ENCODE measurements at regions not wholly inside any gene's neighbourhood (a gene's known extent, or its start where the extent isn't known, plus 50 kb on each side); places are given as distances from the start of the nearest gene placed in this dataset.
A peak's percentile ranks its signal among the peaks of the same experiment; 100 is the strongest.

GRCh38 chr6:163729127-163729872 is 314.8 kb downstream of the QKI start:
- BruUV-seq (replicated peaks): no TSS peak
- ChIA-PET POLR2A (no interaction called here), CTCF (ENCODE audit: low intra/inter-chr PET ratio) (no interaction called here)
- DNase-seq (ENCODE audit: extremely low read depth in 1 of 4, low spot score in 3 of 4): peak; percentile 55 to 74 (median 68)
- Histone ChIP-seq H3K9me3 (replicated peaks; ENCODE audit: control insufficient read depth, insufficient read depth, low read depth, low read length) (no peaks in the 10 kb centered on the region), H3K36me3 (ENCODE audit: control insufficient read depth, insufficient read depth, low read length) (no peaks in the 10 kb centered on the region), H3K27ac (ENCODE audit: extremely low read depth, low read depth, low read length) (no peak overlapping the region), H3K79me2 (ENCODE audit: control insufficient read depth, insufficient read depth, low read length) (no peaks in the 10 kb centered on the region), H2AFZ (ENCODE audit: low read depth, low read length) (no peak overlapping the region), H3K4me3 (no peak overlapping the region), H3K4me2 (ENCODE audit: insufficient read depth, low read length) (no peak overlapping the region; the same call in 1 of the 2 replicates), H3K4me1 (replicated peaks in 1 of 2; ENCODE audit: control insufficient read depth in 2 of 2, insufficient read depth in 2 of 2, low read length in 2 of 2) (peaks cover 22% of the 10 kb centered on the region in 2 experiments; a peak in 4 of 5 replicates), H3K27me3 (ENCODE audit: control insufficient read depth in 2 of 2, insufficient read depth in 2 of 2, low read length in 2 of 2) (peaks cover 2 to 28% of the 10 kb centered on the region in 2 experiments; a peak in 3 of 5 replicates), H4K20me1 (replicated peaks; ENCODE audit: control insufficient read depth, insufficient read depth, low read length) (peaks cover 8% of the 10 kb centered on the region; the same call in 1 of the 2 replicates), H3K9ac (ENCODE audit: insufficient read depth in 1 of 2, low read depth in 2 of 2, low read length in 2 of 2) (no peak overlapping the region), H3K9me1 (ENCODE audit: control insufficient read depth, insufficient read depth, low read length) (peaks cover 3% of the 10 kb centered on the region)
- intact Hi-C loops (cut with micrococcal nuclease) (no loop called here), in situ Hi-C loops (cut with MboI) (no loop called here)
- 27% methylated on average over 16 of the region's 16 CpGs for WGBS (ENCODE audit: insufficient coverage, low coverage, missing lambda C conversion rate)
- peak; percentile 88 for ATAC-seq
- peak; percentile 77 for FAIRE-seq
- TF ChIP-seq HNRNPL (IDR thresholded peaks at IDR 0.05; ENCODE audit: low read depth, low read length): no peak
- TF ChIP-seq DACH1 (IDR thresholded peaks at IDR 0.05; ENCODE audit: partially characterized antibody): no peak
- TF ChIP-seq NRF1 (conservative IDR thresholded peaks at IDR 0.05 in 1 of 2, IDR thresholded peaks at IDR 0.05 in 1 of 2): no peak
- TF ChIP-seq BRF1 (IDR thresholded peaks at IDR 0.05; ENCODE audit: borderline replicate concordance, extremely low read depth, insufficient read length): no peak
- TF ChIP-seq CREB5 (CRISPR knock-in tag; IDR thresholded peaks at IDR 0.05): no peak
- TF ChIP-seq DPF2 (IDR thresholded peaks at IDR 0.05): peak; percentile 71
- no peak for TF ChIP-seq PREB (CRISPR knock-in tag; IDR thresholded peaks at IDR 0.05)
- TF ChIP-seq SREBF2 (CRISPR knock-in tag; IDR thresholded peaks at IDR 0.05): no peak
- no peak for TF ChIP-seq ETV5 (CRISPR knock-in tag; IDR thresholded peaks at IDR 0.05; ENCODE audit: low read depth)
- TF ChIP-seq ZNF311 (CRISPR knock-in tag; IDR thresholded peaks at IDR 0.05): no peak
- no peak for TF ChIP-seq TBL1XR1 (IDR thresholded peaks at IDR 0.05; ENCODE audit: low read length in 2 of 2)
- no peak for TF ChIP-seq U2AF2 (optimal IDR thresholded peaks at IDR 0.05; ENCODE audit: low read depth, low read length)
- TF ChIP-seq ZNF518B (CRISPR knock-in tag; IDR thresholded peaks at IDR 0.05): no peak
- no peak for TF ChIP-seq COPS2 (conservative IDR thresholded peaks at IDR 0.05)

Data from K562 (cell line).